DMS 273 (cell line): ENCODE measurements at regions not wholly inside any gene's neighbourhood (a gene's known extent, or its start where the extent isn't known, plus 50 kb on each side); places are given as distances from the start of the nearest gene placed in this dataset.

ENCODE experiments used
- DNase-seq: peaks from one replicate; lab custom pipeline; 2025; ENCODE audit not compliant: unreplicated experiment; lab: John Stamatoyannopoulos, UW

GRCh38 chr2:60002183-60002867, 551.1 kb downstream of the BCL11A start:
- no peak for DNase-seq

GRCh38 chr2:60000686-60001085, 552.8 kb downstream of the BCL11A start:
- DNase-seq, result no peak

GRCh38 chr2:59998324-59998723, 555.1 kb downstream of the BCL11A start:
- DNase-seq, result no peak

GRCh38 chr2:59997371-59997770, 556.1 kb downstream of the BCL11A start:
- DNase-seq, result no peak

GRCh38 chr2:59996855-59997254, 556.6 kb downstream of the BCL11A start:
- no peak for DNase-seq

- DNase-seq, result no peak
These were observed 559.7 kb downstream of the BCL11A start for GRCh38 chr2:59993726-59994125.

GRCh38 chr2:59988341-59988740, 565.1 kb downstream of the BCL11A start:
- no peak for DNase-seq

- peak; percentile 13 for DNase-seq
These were observed 566.9 kb downstream of the BCL11A start for GRCh38 chr2:59986511-59986910.

GRCh38 chr2:59985923-59986322, 567.5 kb downstream of the BCL11A start:
- no peak for DNase-seq

- DNase-seq, result no peak
These were observed 579.2 kb downstream of the BCL11A start for GRCh38 chr2:59974051-59974766.

- DNase-seq, result no peak
These were observed 584.3 kb downstream of the BCL11A start for GRCh38 chr2:59969161-59969560.

- no peak for DNase-seq
These were observed 585.0 kb downstream of the BCL11A start for GRCh38 chr2:59968441-59968840.

- no peak for DNase-seq
These were observed 585.8 kb downstream of the BCL11A start for GRCh38 chr2:59967691-59968090.

GRCh38 chr2:59963157-59963556, 590.3 kb downstream of the BCL11A start:
- DNase-seq, result no peak

- no peak for DNase-seq
These were observed 591.7 kb downstream of the BCL11A start for GRCh38 chr2:59961746-59962145.

GRCh38 chr2:59959944-59960343, 593.5 kb downstream of the BCL11A start:
- no peak for DNase-seq

- DNase-seq, result no peak
These were observed 596.0 kb downstream of the BCL11A start for GRCh38 chr2:59957504-59957903.

GRCh38 chr2:59956981-59957380, 596.5 kb downstream of the BCL11A start:
- no peak for DNase-seq

GRCh38 chr2:59947917-59948541, 605.4 kb downstream of the BCL11A start:
- DNase-seq, result no peak

GRCh38 chr2:59947209-59947608, 606.2 kb downstream of the BCL11A start:
- no peak for DNase-seq

GRCh38 chr2:59939236-59939635, 614.2 kb downstream of the BCL11A start:
- no peak for DNase-seq

- DNase-seq, result no peak
These were observed 615.3 kb downstream of the BCL11A start for GRCh38 chr2:59938181-59938580.
